ENCODE measurements at regions not wholly inside any gene's neighbourhood (a gene's known extent, or its start where the extent isn't known, plus 50 kb on each side); places are given as distances from the start of the nearest gene placed in this dataset.

GRCh38 chr3:144178607-144179006 is 207.0 kb downstream of the DIPK2A start (continued):
- TF ChIP-seq, protein P1, sequence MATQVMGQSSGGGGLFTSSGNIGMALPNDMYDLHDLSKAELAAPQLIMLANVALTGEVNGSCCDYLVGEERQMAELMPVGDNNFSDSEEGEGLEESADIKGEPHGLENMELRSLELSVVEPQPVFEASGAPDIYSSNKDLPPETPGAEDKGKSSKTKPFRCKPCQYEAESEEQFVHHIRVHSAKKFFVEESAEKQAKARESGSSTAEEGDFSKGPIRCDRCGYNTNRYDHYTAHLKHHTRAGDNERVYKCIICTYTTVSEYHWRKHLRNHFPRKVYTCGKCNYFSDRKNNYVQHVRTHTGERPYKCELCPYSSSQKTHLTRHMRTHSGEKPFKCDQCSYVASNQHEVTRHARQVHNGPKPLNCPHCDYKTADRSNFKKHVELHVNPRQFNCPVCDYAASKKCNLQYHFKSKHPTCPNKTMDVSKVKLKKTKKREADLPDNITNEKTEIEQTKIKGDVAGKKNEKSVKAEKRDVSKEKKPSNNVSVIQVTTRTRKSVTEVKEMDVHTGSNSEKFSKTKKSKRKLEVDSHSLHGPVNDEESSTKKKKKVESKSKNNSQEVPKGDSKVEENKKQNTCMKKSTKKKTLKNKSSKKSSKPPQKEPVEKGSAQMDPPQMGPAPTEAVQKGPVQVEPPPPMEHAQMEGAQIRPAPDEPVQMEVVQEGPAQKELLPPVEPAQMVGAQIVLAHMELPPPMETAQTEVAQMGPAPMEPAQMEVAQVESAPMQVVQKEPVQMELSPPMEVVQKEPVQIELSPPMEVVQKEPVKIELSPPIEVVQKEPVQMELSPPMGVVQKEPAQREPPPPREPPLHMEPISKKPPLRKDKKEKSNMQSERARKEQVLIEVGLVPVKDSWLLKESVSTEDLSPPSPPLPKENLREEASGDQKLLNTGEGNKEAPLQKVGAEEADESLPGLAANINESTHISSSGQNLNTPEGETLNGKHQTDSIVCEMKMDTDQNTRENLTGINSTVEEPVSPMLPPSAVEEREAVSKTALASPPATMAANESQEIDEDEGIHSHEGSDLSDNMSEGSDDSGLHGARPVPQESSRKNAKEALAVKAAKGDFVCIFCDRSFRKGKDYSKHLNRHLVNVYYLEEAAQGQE (IDR thresholded peaks at IDR 0.05): no peak
- no peak for TF ChIP-seq GABPA (IDR thresholded peaks at IDR 0.05 in 1 of 2, conservative IDR thresholded peaks at IDR 0.05 in 1 of 2)
- TF ChIP-seq FOXA2 (IDR thresholded peaks at IDR 0.05): no peak
- no peak for TF ChIP-seq JUND (IDR thresholded peaks at IDR 0.05)
- no peak for TF ChIP-seq RXRA (IDR thresholded peaks at IDR 0.05)

GRCh38 chr3:144181062-144181461 is 209.4 kb downstream of the DIPK2A start:
- Histone ChIP-seq H3K4me3 (ENCODE audit: low read depth in 1 of 3, low read length in 3 of 3) (no peak overlapping the region), H3K27ac (ENCODE audit: low read depth in 1 of 2, low read length in 2 of 2) (peak overlapping the region; percentile 15 to 54), H3K36me3 (ENCODE audit: control insufficient read depth in 4 of 4, insufficient read depth in 3 of 4, low read depth in 1 of 4, low read length in 3 of 4) (no peaks in the 10 kb centered on the region), H3K27me3 (ENCODE audit: control insufficient read depth in 4 of 4, insufficient read depth in 4 of 4, low read length in 3 of 4) (no peaks in the 10 kb centered on the region), H3K9me3 (ENCODE audit: control insufficient read depth in 4 of 4, low read length in 3 of 4) (peaks cover 2 to 13% (median 3%) of the 10 kb centered on the region in 4 donors), H3K9ac (ENCODE audit: low read depth in 1 of 2, low read length in 2 of 2) (no peak overlapping the region), H3K4me1 (ENCODE audit: control insufficient read depth in 4 of 4, insufficient read depth in 4 of 4, low read length in 3 of 4) (peaks cover 0 to 3% (median 0%) of the 10 kb centered on the region in 4 donors)
- WGBS: 27% methylated on average over 2 of the region's 2 CpGs
- TF ChIP-seq YY1 (IDR thresholded peaks at IDR 0.05) (no peak), GABPA (IDR thresholded peaks at IDR 0.05 in 1 of 2, conservative IDR thresholded peaks at IDR 0.05 in 1 of 2) (no peak), RAD21 (IDR thresholded peaks at IDR 0.05) (peak; percentile 22 to 29), SP1 (IDR thresholded peaks at IDR 0.05) (peak; percentile 43), HNF4A (conservative IDR thresholded peaks at IDR 0.05) (peak; percentile 26 to 35), NR2F2 (IDR thresholded peaks at IDR 0.05) (no peak), MAX (IDR thresholded peaks at IDR 0.05) (no peak), RXRA (IDR thresholded peaks at IDR 0.05) (peak in 1 of 2 donors; percentile 47), FOXA2 (IDR thresholded peaks at IDR 0.05) (no peak), HNF4G (IDR thresholded peaks at IDR 0.05) (no peak), FOXA1 (IDR thresholded peaks at IDR 0.05) (no peak), EGR1 (IDR thresholded peaks at IDR 0.05; ENCODE audit: low read depth in 2 of 2) (no peak), JUND (IDR thresholded peaks at IDR 0.05) (peak in 1 of 2 donors; percentile 18), TAF1 (conservative IDR thresholded peaks at IDR 0.05) (no peak)
- TF ChIP-seq, protein P2, sequence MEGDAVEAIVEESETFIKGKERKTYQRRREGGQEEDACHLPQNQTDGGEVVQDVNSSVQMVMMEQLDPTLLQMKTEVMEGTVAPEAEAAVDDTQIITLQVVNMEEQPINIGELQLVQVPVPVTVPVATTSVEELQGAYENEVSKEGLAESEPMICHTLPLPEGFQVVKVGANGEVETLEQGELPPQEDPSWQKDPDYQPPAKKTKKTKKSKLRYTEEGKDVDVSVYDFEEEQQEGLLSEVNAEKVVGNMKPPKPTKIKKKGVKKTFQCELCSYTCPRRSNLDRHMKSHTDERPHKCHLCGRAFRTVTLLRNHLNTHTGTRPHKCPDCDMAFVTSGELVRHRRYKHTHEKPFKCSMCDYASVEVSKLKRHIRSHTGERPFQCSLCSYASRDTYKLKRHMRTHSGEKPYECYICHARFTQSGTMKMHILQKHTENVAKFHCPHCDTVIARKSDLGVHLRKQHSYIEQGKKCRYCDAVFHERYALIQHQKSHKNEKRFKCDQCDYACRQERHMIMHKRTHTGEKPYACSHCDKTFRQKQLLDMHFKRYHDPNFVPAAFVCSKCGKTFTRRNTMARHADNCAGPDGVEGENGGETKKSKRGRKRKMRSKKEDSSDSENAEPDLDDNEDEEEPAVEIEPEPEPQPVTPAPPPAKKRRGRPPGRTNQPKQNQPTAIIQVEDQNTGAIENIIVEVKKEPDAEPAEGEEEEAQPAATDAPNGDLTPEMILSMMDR (IDR thresholded peaks at IDR 0.05; ENCODE audit: low read depth, low read length, missing input control): no peak
- TF ChIP-seq, protein P3, sequence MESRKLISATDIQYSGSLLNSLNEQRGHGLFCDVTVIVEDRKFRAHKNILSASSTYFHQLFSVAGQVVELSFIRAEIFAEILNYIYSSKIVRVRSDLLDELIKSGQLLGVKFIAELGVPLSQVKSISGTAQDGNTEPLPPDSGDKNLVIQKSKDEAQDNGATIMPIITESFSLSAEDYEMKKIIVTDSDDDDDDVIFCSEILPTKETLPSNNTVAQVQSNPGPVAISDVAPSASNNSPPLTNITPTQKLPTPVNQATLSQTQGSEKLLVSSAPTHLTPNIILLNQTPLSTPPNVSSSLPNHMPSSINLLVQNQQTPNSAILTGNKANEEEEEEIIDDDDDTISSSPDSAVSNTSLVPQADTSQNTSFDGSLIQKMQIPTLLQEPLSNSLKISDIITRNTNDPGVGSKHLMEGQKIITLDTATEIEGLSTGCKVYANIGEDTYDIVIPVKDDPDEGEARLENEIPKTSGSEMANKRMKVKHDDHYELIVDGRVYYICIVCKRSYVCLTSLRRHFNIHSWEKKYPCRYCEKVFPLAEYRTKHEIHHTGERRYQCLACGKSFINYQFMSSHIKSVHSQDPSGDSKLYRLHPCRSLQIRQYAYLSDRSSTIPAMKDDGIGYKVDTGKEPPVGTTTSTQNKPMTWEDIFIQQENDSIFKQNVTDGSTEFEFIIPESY (IDR thresholded peaks at IDR 0.05): no peak
- TF ChIP-seq, protein P1 (IDR thresholded peaks at IDR 0.05): no peak
- TF ChIP-seq, protein P4, sequence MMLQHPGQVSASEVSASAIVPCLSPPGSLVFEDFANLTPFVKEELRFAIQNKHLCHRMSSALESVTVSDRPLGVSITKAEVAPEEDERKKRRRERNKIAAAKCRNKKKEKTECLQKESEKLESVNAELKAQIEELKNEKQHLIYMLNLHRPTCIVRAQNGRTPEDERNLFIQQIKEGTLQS (IDR thresholded peaks at IDR 0.05): peak; percentile 11
- no peak for DNase-seq (ENCODE audit: low spot score)
